Left lobe of liver (tissue), 2 donors: ENCODE measurements at regions not wholly inside any gene's neighbourhood (a gene's known extent, or its start where the extent isn't known, plus 50 kb on each side); places are given as distances from the start of the nearest gene placed in this dataset.
A peak's percentile ranks its signal among the peaks of the same experiment; 100 is the strongest.
"Not testable (repeated sequence)": the region's sequence is repeated elsewhere in the genome, so short reads cannot be mapped to it uniquely, and the experiment has no call there.

Experiments
- ATAC-seq: fragments of 200-7000 bp; cut with Tn5 transposase; one replicate; pipeline ENCODE4 v1.9.1; 2020; ENCODE audit warnings: mild to moderate bottlenecking, moderate library complexity
- DNase-seq: peaks from one replicate; pipeline ENCODE4 v3.0.0-alpha.2; 2020; ENCODE audit warnings: low spot score
- donor health status: DM: no; HTN: no; CAD: no; lungs with moderate emphysema.
- donor health status: DM: no; HTN: yes; CAD: no.

DNA sequence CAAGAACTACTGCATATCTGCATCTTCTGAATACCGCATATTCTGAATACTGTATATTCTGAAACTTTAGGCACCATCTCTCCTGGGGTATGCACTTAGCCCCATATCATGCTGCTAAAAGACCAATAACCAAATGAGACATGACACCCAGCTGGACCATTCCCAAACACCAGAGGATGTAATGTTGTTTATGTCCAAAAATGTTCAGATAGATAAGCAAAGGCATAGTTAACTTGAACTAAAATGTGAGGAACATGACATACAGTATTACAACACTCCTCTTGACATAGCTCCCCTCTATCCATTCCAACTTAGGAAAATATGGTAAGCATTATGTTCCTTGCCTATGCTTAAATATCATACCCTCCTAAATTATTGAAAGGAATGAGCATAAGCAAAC is 127.3 kb downstream of the TENT5A start:
- DNase-seq (no peak), ATAC-seq (no peak)

DNA sequence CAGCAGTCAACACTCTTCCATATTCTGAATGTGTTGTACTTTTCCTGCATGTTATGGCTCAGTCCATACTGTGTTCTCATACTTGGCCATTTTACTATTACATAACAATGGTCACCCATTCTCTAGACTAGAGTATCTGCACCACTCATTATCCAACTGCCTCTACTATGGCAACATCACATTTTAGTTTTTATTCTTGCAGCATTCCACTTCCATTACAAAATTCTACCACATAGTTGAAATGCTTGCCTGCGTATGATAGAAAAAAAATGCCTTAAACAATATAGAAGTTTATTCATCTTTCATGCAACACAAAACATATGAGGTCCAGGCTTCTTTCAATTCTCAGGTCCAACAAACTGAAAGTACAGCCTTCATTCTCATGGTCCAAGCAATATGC is 128.0 kb downstream of the TENT5A start:
- ATAC-seq (no peak), DNase-seq (no peak)

DNA sequence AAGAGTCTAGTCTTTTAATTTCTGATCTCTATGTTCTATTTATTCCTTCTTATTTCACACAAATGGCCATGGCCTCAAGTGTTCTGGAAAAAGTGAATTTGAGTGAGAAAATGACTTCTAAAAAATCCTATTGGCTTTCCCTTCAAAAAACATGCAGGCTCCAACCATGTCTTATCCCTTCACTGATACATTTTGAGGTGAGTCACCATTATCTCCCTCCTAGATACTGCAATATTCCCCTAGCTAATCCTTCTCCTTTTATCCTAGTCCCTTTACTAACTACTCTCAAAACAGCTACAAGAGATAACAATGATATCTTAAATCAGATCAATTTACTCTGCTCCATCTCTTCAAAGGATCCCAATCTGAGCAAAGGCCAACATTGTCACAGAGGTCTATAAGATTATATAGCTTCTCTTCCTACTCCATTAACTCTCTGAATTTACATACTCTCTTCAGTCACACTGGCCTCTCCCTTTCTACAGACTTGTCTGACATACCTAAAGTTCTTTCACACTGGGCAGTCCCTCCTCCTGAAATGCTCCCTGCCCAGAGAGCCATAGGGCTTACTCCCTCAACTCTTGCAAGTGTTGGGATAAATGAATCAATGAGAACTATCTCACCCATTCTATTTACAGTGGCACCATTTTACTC is 129.2 kb downstream of the TENT5A start:
- ATAC-seq (no peak), DNase-seq (no peak)

GRCh38 chr6:81621816-81622395 is 130.6 kb downstream of the TENT5A start:
- no peak for ATAC-seq

DNA sequence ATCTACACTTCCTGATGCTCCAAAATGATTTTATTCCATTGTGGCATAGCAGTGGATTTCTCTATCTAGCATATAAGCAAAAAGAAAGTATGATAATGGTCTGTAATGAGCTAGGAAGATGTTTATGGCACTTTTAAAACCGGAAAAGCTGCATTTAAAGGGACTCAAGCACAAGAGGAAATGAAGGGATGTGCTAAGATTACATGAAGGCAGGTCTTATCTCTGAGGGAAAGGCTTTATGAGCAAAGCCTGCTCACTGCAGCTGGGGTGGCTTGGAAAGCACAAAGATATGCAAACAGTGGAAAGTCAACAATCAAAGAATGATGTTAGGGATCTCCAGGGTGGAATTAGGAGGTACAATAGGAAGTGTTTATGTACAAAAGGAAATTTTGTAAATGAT is 138.2 kb downstream of the TENT5A start:
- DNase-seq (no peak), ATAC-seq (peak; percentile 44)

More at GRCh38 chr6:81621816-81622395, 130.6 kb downstream of the TENT5A start:
- DNase-seq = no peak

GRCh38 chr6:81613606-81614005 is 138.9 kb downstream of the TENT5A start:
- DNase-seq (no peak), ATAC-seq (no peak)

GRCh38 chr6:81612136-81612535 is 140.3 kb downstream of the TENT5A start:
- DNase-seq (no peak), ATAC-seq (no peak)

DNA sequence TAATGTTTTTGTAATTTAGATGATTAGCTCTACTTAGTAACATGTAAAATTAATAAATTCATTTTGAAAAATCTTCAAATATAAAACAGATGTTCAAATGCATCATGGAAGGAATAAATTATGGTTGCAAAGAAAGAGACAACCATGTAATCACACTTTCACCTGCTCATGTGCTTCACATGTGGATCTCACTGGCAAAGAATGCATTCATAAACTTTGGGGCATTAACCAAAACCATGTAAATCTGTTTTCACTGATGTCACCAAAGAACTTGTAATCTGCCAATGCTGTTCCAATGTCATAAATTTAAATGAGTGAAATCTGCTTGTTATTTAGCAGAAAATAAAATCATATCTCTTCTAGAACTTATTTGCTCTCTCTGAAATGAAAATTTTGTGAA is 142.7 kb downstream of the TENT5A start:
- DNase-seq (no peak), ATAC-seq (no peak)

- DNase-seq = no peak
- ATAC-seq = no peak
These were observed 143.7 kb downstream of the TENT5A start for GRCh38 chr6:81608776-81609175.

- ATAC-seq (no peak), DNase-seq (no peak)
These were observed 145.5 kb downstream of the TENT5A start for GRCh38 chr6:81606965-81607381.

DNA sequence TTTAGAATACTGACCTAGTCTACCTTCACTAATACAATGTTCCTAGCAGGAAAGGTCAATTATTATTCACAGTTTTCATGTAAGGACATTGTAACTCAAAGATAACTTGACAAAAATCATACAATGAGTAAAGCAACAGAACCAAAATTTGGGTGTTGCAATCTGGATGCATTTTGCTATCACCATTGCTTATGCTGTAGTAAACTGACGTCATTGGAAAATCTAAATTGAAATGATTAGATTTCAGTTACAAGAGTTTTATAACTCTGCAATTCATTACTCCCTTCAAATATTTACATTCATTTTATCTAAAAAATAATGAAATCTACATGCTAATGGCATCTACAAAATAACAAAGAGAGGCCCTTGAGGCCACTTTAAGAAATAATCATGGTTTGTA is 147.0 kb downstream of the TENT5A start:
- ATAC-seq = no peak
- DNase-seq = no peak

DNA sequence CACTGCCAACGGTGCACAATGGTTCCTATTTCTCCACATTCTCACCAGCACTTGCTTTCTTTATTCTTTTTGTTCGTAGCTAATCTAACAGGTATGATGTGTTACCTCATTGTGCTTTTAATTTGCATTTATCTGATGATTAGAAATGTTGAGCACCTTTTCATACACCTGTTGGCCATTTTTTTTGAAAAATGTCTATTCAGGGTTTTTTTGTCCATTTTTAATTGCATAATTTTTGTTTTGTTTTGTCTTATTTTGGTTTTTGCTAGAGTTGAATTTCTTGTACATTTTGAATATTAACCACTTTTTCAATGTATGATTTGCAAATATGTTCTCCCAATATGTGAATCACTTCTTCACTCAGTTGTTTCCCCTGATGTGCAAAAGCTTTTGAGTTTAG is 150.6 kb downstream of the TENT5A start:
- ATAC-seq (no peak), DNase-seq (no peak)

GRCh38 chr6:81600488-81600887 is 152.0 kb downstream of the TENT5A start:
- not testable (repeated sequence) for ATAC-seq, DNase-seq

DNA sequence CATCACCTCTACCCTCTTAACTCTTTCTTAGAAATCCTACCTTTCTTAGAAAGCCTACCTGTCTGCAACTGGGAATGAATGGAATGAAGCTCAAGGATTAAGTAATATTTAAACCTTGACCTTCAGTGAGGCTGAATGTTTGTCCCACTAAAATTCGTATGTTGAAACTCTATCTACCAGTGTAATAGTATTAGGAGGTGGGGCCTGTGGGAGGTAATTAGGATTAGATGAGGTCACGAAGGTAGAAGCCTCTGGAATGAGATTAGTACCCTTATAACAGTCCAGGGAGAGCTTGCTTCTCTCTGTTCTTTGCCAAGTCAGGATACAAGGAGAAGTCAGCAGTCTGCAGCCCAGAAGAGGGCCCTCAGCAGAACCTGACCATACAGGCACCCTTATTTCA is 158.0 kb downstream of the TENT5A start:
- ATAC-seq = no peak

GRCh38 chr6:81590314-81590691 is 162.2 kb downstream of the TENT5A start:
- no peak for DNase-seq
- no peak for ATAC-seq

More for the DNA sequence above, 158.0 kb downstream of the TENT5A start:
- DNase-seq = no peak

DNA sequence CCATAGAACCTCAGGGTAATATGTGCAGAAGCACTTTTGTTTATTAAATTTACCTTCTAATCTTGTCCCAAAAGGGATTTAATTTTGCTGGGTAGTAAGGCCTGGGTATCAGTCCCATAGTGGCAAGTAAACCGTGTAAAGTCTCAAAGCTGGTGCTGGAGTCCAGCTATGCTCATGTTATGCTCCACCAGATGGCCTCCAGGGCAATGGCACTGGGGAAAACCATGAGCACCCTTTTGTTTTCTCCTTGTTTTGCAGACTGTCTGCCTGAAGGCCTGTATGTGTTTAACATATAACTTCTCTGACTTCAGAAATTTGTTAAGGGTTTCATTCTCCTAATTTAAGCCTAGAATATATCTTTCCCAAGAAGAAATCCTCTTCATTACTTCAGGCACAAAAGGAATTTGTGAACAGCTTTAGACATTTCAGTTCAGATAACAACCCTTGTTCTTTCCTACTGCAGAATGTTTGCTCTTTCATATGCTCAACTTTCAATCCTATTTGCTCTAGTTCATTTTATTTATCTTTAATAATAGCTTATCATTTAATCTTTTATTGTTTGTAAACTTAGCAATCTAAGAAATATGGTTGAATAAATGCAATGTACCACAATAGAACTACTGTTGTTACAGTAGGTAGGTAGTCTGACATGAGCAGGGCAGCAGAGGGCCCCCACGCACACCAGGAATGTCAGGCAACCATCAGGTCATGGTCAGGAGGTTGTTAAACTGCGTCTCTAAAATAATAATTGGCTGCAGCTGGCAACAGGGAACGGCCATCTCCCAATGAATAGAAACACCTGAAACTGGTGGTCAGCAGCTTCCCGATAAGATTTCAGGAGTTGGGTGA is 162.8 kb downstream of the TENT5A start:
- peak; percentile 34 for ATAC-seq

GRCh38 chr6:81585686-81586085 is 166.8 kb downstream of the TENT5A start:
- DNase-seq, ATAC-seq: not testable (repeated sequence)

More for the DNA sequence above, 162.8 kb downstream of the TENT5A start:
- DNase-seq = no peak

- not testable (repeated sequence) for ATAC-seq, DNase-seq
These were observed 168.3 kb downstream of the TENT5A start for GRCh38 chr6:81584156-81584555.

DNA sequence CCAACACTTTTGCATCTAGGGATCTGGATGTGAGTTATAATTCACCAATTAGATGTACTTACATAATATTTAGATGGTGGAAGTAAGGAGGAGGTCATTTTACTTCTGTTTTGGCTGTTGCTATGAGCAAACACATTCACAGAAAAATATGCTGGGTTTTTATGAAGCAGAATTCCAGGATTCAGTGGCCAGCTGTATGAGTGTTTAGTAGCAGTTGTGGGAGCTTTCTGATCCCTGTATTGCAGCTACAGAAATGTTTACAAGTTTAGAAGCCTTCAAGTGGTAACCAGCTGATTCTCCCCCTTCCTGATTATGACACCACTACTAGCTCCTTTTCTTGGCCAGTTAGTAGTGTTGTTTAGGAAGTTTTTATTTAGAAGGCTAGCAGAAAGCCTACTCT is 177.0 kb downstream of the TENT5A start:
- ATAC-seq (no peak), DNase-seq (no peak)

- ATAC-seq = peak; percentile 26
- DNase-seq = no peak
These were observed 180.5 kb downstream of the TENT5A start for GRCh38 chr6:81572020-81572419.

DNA sequence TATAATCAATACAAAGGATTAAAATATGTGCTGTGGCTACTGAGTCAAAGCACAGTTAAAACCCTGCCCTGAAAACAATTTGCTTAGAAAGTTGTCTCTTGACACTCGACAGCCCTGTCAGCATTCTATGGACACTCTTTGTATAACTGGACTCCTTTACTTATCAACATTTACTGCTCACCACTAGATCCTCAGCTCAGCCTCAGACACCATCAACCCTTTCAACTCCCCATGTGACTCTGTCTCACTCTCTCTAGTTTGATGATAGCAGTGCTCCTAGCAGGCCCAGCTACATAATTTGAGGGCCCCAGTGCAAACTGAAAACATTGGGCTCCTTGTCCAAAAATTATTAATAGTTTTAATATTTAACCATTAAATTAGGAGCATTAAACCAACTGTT is 181.8 kb downstream of the TENT5A start:
- DNase-seq (no peak), ATAC-seq (no peak)

DNA sequence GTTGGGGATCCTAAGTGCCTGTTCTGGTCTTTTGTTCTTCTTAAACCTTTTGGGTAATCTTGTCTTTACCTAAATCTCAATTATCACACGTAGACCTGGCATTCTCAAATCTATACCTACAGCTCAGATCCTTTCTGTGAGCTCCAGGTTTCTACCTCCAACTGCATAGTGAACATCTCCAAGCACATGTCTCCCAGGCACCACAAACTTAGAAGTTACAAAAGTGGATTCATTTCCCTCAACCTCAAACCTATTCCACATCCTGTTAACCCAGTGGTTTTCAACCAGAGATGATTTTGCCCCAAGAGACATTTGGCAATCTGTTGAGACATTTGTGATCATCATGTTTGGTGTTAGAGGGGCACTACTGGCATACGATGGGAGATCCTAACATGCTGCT is 183.5 kb downstream of the TENT5A start:
- DNase-seq (no peak), ATAC-seq (no peak)
